Stimulated activated naive CD8-positive, alpha-beta T cell treated with anti-CD3 and anti-CD28 coated beads, Interleukin-15, amount 100 ng/mL, for 72 hours (primary cell): ENCODE measurements at regions not wholly inside any gene's neighbourhood (a gene's known extent, or its start where the extent isn't known, plus 50 kb on each side); places are given as distances from the start of the nearest gene placed in this dataset.
A peak's percentile ranks its signal among the peaks of the same experiment; 100 is the strongest.

Experiments used
- ATAC-seq: fragments of 150-1000 bp; cut with Tn5 transposase; 2 replicates; pipeline ENCODE4 v1.10.0; 2021; ENCODE audit warnings: mild to moderate bottlenecking, moderate library complexity
- DNase-seq, 2 donors: peaks; one replicate each; pipeline ENCODE4 v3.0.0; 2021 to 2022
- H3K27ac Mint-ChIP-seq, 2 donors: one replicate each; pipeline ENCODE4 v1.8.0; 2022; ENCODE audit warnings: mild to moderate bottlenecking in 2 of 2, mixed read lengths in 2 of 2, moderate library complexity in 2 of 2
- H3K27me3 Mint-ChIP-seq: one replicate; pipeline ENCODE4 v1.8.0; 2022; ENCODE audit warnings: mixed read lengths
- H3K4me1 Mint-ChIP-seq: one replicate; pipeline ENCODE4 v1.8.0; 2022; ENCODE audit warnings: mild to moderate bottlenecking, mixed read lengths
- H3K4me3 Mint-ChIP-seq, 2 donors: one replicate each; pipeline ENCODE4 v1.8.0; 2022; ENCODE audit warnings: mild to moderate bottlenecking in 2 of 2, mixed read lengths in 2 of 2, moderate library complexity in 1 of 2
- H3K9me3 Mint-ChIP-seq, 2 donors: one replicate each; pipeline ENCODE4 v1.8.0; 2022; ENCODE audit warnings: mixed read lengths in 2 of 2

- no peak for DNase-seq
- peaks cover 5 to 26% of the 10 kb centered on the region in 2 donors for H3K9me3 Mint-ChIP-seq
- no peak overlapping the region for H3K4me3 Mint-ChIP-seq
- no peak for ATAC-seq
- no peaks in the 10 kb centered on the region for H3K4me1 Mint-ChIP-seq
- peaks cover 6% of the 10 kb centered on the region for H3K27me3 Mint-ChIP-seq
- no peak overlapping the region for H3K27ac Mint-ChIP-seq
Observed at GRCh38 chr16:13779676-13780075, 140.3 kb upstream of the ERCC4 start.

DNA sequence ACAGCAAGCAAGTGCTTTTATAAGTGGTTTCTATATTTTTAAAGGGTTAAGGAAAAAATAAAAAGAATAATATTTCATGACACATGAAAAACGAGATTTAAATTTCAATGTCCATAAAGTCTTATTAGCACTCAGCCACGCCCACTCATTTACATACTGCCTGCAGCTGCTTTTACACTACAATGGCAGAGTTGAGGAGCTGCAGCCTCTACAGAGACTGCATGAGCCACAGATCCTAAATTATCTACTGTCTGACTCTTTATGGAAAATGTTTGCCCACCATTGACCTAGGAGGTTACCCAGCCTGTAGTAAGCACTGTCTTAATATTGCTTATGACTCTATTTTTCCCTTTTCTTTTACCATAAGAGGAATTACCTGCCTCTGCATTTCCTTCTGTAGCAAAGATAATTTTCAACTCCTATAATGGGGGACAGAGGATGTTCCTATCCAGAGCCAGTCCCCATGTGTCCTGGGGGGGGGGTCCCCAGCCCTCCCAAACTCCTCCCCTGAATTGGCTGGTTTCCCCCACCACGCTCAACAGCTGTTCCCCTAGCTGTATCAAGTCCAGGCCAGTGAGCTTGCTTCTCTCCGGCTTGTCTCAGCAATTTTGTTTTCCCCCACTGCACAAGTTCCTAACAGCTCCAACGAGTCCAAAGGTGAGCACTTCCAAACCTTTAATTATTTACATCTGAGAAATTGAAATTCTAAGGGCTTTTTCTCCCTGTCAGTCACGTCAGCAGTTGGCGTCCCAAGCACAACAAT is 139.4 kb upstream of the ERCC4 start:
- H3K4me1 Mint-ChIP-seq: no peaks in the 10 kb centered on the region
- H3K4me3 Mint-ChIP-seq: no peak overlapping the region
- peaks cover 6% of the 10 kb centered on the region for H3K27me3 Mint-ChIP-seq
- peaks cover 2 to 17% of the 10 kb centered on the region in 2 donors for H3K9me3 Mint-ChIP-seq
- H3K27ac Mint-ChIP-seq: no peak overlapping the region
- DNase-seq (no peak), ATAC-seq (no peak)

GRCh38 chr16:13781169-13781564 is 138.8 kb upstream of the ERCC4 start:
- peaks cover 6% of the 10 kb centered on the region for H3K27me3 Mint-ChIP-seq
- DNase-seq: no peak
- H3K4me3 Mint-ChIP-seq: no peak overlapping the region
- no peaks in the 10 kb centered on the region for H3K4me1 Mint-ChIP-seq
- ATAC-seq: no peak
- H3K9me3 Mint-ChIP-seq: peaks cover 0 to 16% of the 10 kb centered on the region in 2 donors
- H3K27ac Mint-ChIP-seq: no peak overlapping the region

- Mint-ChIP-seq H3K4me3 (no peak overlapping the region), H3K27ac (peak overlapping the region in 1 of 2 donors; percentile 70), H3K4me1 (no peaks in the 10 kb centered on the region), H3K9me3 (peaks cover 0 to 16% of the 10 kb centered on the region in 2 donors), H3K27me3 (peaks cover 6% of the 10 kb centered on the region)
- DNase-seq (no peak), ATAC-seq (no peak)
Observed at GRCh38 chr16:13781575-13782338, 138.2 kb upstream of the ERCC4 start.

- no peak overlapping the region for H3K27ac Mint-ChIP-seq
- ATAC-seq (no peak), DNase-seq (no peak)
- peaks cover 8 to 14% of the 10 kb centered on the region in 2 donors for H3K9me3 Mint-ChIP-seq
- H3K4me3 Mint-ChIP-seq: no peak overlapping the region
- H3K4me1 Mint-ChIP-seq: no peaks in the 10 kb centered on the region
- peaks cover 8% of the 10 kb centered on the region for H3K27me3 Mint-ChIP-seq
Observed at GRCh38 chr16:13791095-13791494, 128.9 kb upstream of the ERCC4 start.

GRCh38 chr16:13793841-13794409 is 126.0 kb upstream of the ERCC4 start:
- Mint-ChIP-seq H3K27me3 (peaks cover 8% of the 10 kb centered on the region), H3K9me3 (peaks cover 14 to 15% of the 10 kb centered on the region in 2 donors), H3K4me1 (no peaks in the 10 kb centered on the region), H3K27ac (peak overlapping the region in 1 of 2 donors; percentile 37), H3K4me3 (no peak overlapping the region)
- ATAC-seq (no peak), DNase-seq (no peak)

GRCh38 chr16:13795131-13795530 is 124.8 kb upstream of the ERCC4 start:
- no peak for DNase-seq
- ATAC-seq: no peak
- H3K4me1 Mint-ChIP-seq: no peaks in the 10 kb centered on the region

DNA sequence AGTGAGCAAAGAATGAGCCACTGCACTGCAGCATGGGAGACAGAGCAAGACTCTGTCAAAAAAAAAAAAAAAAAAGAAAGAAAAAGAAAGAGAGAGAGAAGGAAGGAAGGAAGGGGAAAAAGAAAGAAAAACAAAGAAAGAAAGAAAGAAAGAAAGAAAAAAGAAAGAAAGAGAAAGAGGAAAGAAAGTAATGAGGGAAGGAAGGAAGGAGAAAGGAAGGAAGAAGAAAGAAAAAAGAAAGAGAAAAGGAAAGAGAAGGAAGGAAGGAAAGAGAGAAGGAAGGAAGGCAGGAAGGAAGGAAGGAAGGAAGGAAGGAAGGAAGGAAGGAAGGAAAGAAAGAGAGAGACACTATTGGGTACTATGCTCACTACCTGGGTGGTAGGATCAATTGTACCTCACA is 122.2 kb upstream of the ERCC4 start:
- no peak for DNase-seq
- no peak overlapping the region for H3K4me3 Mint-ChIP-seq
- H3K27me3 Mint-ChIP-seq: peaks cover 8% of the 10 kb centered on the region
- H3K4me1 Mint-ChIP-seq: no peaks in the 10 kb centered on the region
- H3K9me3 Mint-ChIP-seq: peaks cover 0 to 12% of the 10 kb centered on the region in 2 donors
- no peak overlapping the region for H3K27ac Mint-ChIP-seq
- no peak for ATAC-seq

More at GRCh38 chr16:13795131-13795530, 124.8 kb upstream of the ERCC4 start:
- Mint-ChIP-seq H3K27me3 (peaks cover 8% of the 10 kb centered on the region), H3K4me3 (no peak overlapping the region), H3K27ac (no peak overlapping the region), H3K9me3 (peaks cover 14 to 19% of the 10 kb centered on the region in 2 donors)

GRCh38 chr16:13798211-13798610 is 121.7 kb upstream of the ERCC4 start:
- ATAC-seq (no peak), DNase-seq (no peak)
- peaks cover 0 to 12% of the 10 kb centered on the region in 2 donors for H3K9me3 Mint-ChIP-seq
- H3K4me3 Mint-ChIP-seq: no peak overlapping the region
- no peaks in the 10 kb centered on the region for H3K4me1 Mint-ChIP-seq
- H3K27ac Mint-ChIP-seq: no peak overlapping the region
- H3K27me3 Mint-ChIP-seq: peaks cover 8% of the 10 kb centered on the region

DNA sequence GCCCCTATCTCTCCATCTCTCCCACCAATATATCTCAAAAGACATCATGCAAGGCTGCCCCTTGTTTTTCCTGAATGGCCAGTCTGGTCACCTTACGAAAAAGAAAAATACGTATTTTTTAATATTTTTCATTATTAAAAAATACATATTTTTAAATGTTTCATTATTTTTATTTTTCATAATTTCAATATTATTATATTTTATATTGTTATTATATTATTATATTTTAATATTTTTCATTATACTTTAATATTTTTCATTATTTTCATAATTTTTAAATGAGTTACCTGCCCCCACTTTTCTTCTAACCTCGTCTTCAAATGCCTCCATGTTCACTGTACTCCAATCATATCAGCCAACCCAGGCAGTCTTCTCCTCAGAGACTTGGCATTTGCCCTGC is 116.0 kb upstream of the ERCC4 start:
- Mint-ChIP-seq H3K4me1 (no peaks in the 10 kb centered on the region), H3K4me3 (no peak overlapping the region), H3K27me3 (peaks cover 6% of the 10 kb centered on the region), H3K27ac (no peak overlapping the region), H3K9me3 (peaks cover 0 to 6% of the 10 kb centered on the region in 2 donors)
- no peak for DNase-seq
- no peak for ATAC-seq

DNA sequence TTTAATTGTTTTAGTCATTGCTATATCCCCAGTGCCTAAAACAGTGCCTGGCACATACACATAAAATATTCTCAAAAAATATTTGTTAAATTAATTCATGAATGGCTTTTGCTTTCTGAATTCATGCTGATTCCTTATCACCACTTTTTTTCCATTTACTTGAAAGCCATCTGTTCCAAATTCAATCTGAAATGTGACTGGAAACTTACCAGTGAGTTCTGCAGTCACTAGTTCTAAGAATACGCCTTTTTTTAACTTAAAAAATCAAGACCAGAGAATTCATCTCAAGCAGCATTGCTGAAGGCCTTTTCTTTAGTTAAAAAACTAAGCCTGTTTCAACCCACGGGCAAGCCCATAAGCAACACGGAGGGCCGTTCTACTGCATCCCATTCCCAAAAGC is 114.0 kb upstream of the ERCC4 start:
- Mint-ChIP-seq H3K27me3 (peaks cover 7% of the 10 kb centered on the region), H3K4me3 (no peak overlapping the region), H3K27ac (no peak overlapping the region), H3K9me3 (no peaks in the 10 kb centered on the region), H3K4me1 (no peaks in the 10 kb centered on the region)
- DNase-seq (no peak), ATAC-seq (no peak)

DNA sequence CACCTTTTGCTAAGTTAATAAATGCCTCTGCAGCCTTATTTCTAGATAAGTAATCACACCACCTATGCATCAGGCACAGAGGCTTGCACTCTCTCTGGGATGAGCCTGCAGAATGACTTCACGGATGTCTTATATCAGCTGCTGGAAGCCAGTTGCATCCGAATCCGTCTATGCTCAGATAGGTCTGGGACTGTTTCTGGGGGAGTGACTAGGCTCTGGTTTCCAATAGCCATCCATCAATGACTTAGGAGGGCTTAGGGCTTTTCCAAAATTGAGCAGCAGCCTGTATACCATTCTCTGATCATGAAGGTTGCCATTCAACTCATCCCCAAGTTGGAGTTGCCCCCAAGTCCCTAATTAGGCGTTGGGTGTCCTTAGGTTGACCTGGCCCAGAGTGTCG is 113.3 kb upstream of the ERCC4 start:
- DNase-seq (no peak), ATAC-seq (no peak)
- peaks cover 7% of the 10 kb centered on the region for H3K27me3 Mint-ChIP-seq
- no peaks in the 10 kb centered on the region for H3K9me3 Mint-ChIP-seq
- no peak overlapping the region for H3K27ac Mint-ChIP-seq
- no peak overlapping the region for H3K4me3 Mint-ChIP-seq
- H3K4me1 Mint-ChIP-seq: no peaks in the 10 kb centered on the region

DNA sequence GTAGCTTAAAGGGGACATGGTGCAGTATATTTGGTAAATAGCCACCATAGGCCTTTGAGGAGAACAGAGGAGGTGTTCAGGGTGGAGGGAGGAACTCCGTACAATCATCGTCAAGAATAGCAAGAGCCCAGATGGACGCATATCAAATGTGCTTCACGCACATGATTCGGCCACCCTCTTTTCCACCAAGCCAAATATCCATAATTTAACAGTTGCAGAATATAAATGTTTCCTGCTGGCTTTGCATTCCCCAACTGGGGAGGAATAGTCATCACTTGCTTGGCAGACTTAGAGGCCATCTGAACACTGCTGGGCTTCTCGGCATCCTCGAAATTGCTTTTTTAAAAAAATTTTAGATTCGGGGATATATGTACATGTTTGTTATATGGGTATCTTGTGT is 111.9 kb upstream of the ERCC4 start:
- no peak overlapping the region for H3K4me3 Mint-ChIP-seq

GRCh38 chr16:13809765-13810164 is 110.2 kb upstream of the ERCC4 start:
- Mint-ChIP-seq H3K27me3 (peaks cover 7% of the 10 kb centered on the region), H3K4me1 (no peaks in the 10 kb centered on the region), H3K27ac (no peak overlapping the region), H3K9me3 (no peaks in the 10 kb centered on the region), H3K4me3 (no peak overlapping the region)
- DNase-seq (no peak), ATAC-seq (no peak)

More for the DNA sequence above, 111.9 kb upstream of the ERCC4 start:
- no peak for ATAC-seq
- no peak for DNase-seq
- peaks cover 7% of the 10 kb centered on the region for H3K27me3 Mint-ChIP-seq
- H3K27ac Mint-ChIP-seq: no peak overlapping the region
- H3K4me1 Mint-ChIP-seq: no peaks in the 10 kb centered on the region
- no peaks in the 10 kb centered on the region for H3K9me3 Mint-ChIP-seq

- Mint-ChIP-seq H3K27me3 (peaks cover 12% of the 10 kb centered on the region), H3K27ac (no peak overlapping the region), H3K9me3 (no peaks in the 10 kb centered on the region), H3K4me3 (no peak overlapping the region), H3K4me1 (no peaks in the 10 kb centered on the region)
- no peak for DNase-seq
- ATAC-seq: no peak
Observed at GRCh38 chr16:13811834-13812233, 108.1 kb upstream of the ERCC4 start.

DNA sequence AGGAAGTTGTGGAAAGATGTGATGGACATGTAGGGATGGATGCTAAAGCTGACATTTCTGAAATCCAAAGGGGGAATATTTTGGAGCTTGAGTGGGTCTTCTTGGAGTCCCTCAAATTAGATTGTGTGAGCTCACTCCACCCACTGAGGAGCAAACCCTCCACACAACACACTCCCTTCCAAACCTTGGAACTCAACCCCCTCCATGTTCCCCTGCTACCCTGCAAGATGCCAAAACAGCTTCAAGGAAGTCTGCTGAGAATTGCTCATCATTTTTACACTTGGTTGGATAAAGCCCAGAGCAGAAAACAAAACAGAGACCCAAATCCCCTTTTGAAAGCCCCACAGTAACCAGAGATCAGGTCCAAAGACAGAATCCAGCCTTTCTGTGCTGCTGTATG is 103.3 kb upstream of the ERCC4 start:
- peaks cover 20% of the 10 kb centered on the region for H3K27me3 Mint-ChIP-seq
- H3K4me1 Mint-ChIP-seq: no peaks in the 10 kb centered on the region
- H3K4me3 Mint-ChIP-seq: no peak overlapping the region
- H3K9me3 Mint-ChIP-seq: peaks cover 0 to 7% of the 10 kb centered on the region in 2 donors
- DNase-seq: no peak
- peak overlapping the region in 1 of 2 donors; percentile 19 for H3K27ac Mint-ChIP-seq
- ATAC-seq: no peak
